PC-9 (cell line): ENCODE measurements at regions not wholly inside any gene's neighbourhood (a gene's known extent, or its start where the extent isn't known, plus 50 kb on each side); places are given as distances from the start of the nearest gene placed in this dataset.

Experiments
- EZH2 ChIP-seq: fragments of 200-600 bp; sonication (generic); IDR thresholded peaks from 2 replicates; pipeline ENCODE4 v1.8.0; 2017; ENCODE audit warnings: antibody characterized with exemption, low read depth
- TF ChIP-seq, protein P1 (sequence below): fragments of 200-600 bp; sonication (generic); conservative IDR thresholded peaks from 2 replicates; pipeline ENCODE4 v1.6.1; 2017; ENCODE audit warnings: mixed run types, antibody characterized with exemption, mild to moderate bottlenecking, moderate library complexity

DNA sequence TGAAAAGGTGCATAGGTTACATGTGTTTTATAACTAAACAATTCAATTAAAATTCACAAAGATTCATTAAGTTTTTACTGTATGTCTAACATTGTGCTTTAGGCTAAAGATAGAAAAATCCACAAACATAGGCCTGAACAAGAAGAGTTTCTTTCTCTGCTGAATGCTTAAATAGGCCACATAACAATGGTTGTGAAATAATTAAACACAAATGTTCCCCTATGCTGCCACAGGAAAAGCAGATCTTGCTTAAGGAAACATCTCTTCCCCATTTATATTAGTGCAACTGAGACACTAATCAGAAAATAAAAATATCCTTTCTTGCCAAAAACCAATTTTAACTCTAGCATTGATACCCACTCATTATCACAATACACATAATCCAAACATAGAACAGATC, 725.4 kb upstream of the DPPA4 start:
- TF ChIP-seq, protein P1, sequence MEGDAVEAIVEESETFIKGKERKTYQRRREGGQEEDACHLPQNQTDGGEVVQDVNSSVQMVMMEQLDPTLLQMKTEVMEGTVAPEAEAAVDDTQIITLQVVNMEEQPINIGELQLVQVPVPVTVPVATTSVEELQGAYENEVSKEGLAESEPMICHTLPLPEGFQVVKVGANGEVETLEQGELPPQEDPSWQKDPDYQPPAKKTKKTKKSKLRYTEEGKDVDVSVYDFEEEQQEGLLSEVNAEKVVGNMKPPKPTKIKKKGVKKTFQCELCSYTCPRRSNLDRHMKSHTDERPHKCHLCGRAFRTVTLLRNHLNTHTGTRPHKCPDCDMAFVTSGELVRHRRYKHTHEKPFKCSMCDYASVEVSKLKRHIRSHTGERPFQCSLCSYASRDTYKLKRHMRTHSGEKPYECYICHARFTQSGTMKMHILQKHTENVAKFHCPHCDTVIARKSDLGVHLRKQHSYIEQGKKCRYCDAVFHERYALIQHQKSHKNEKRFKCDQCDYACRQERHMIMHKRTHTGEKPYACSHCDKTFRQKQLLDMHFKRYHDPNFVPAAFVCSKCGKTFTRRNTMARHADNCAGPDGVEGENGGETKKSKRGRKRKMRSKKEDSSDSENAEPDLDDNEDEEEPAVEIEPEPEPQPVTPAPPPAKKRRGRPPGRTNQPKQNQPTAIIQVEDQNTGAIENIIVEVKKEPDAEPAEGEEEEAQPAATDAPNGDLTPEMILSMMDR, result no peak
- TF ChIP-seq EZH2, result no peak
